GM19239 (cell line): ENCODE measurements at regions not wholly inside any gene's neighbourhood (a gene's known extent, or its start where the extent isn't known, plus 50 kb on each side); places are given as distances from the start of the nearest gene placed in this dataset.
"Not testable (repeated sequence)": the region's sequence is repeated elsewhere in the genome, so short reads cannot be mapped to it uniquely, and the experiment has no call there.

Experiments
- DNase-seq: peaks from one replicate; pipeline ENCODE4 v3.0.0; 2011; ENCODE audit warnings: low spot score; ENCODE audit not compliant: insufficient read length
- FAIRE-seq: peaks from 2 replicates; lab custom pipeline; 2011; peaks lifted over from hg19 to GRCh38; lab: Jason Lieb, UNC

DNA sequence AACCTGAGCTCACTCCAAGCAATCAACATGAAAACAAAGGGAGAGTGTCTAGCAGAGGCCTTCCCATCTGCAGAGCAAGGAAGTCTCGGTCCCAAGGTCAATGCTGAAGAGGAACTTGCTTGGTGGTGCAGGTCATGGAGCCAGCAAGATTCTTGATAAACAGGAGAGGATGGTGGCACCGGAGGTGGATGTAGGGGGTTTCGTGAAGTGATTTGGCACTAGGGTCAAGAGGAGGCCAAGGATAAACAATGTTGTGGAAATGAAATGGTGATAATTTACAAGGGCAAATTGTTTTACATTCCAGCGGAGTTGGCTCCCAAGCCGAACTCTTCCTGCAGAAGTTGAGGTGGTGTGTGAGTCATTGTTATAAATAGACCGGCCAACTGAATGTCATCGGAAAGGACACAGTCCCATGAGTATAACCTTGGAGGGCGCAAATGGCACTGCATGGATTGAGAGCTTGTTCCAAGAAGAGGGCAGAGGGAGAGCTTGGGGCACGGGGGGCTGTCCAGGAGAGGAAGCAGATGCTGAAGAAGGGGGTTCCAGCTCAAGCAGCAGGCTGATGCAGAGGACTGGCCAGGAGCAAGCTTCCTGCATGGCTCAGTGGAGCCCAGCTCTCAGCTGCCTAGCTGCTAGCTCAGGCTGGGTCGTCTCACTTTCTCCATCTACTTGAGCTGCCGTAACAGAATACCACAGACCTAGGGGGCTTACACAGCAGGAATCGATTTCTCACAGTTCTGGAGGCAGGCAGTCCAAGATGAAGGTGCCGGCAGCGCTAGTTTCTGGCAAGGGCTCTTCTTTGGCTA lies 136.6 kb downstream of the COPRS start:
- no peak for DNase-seq
- FAIRE-seq = no peak

DNA sequence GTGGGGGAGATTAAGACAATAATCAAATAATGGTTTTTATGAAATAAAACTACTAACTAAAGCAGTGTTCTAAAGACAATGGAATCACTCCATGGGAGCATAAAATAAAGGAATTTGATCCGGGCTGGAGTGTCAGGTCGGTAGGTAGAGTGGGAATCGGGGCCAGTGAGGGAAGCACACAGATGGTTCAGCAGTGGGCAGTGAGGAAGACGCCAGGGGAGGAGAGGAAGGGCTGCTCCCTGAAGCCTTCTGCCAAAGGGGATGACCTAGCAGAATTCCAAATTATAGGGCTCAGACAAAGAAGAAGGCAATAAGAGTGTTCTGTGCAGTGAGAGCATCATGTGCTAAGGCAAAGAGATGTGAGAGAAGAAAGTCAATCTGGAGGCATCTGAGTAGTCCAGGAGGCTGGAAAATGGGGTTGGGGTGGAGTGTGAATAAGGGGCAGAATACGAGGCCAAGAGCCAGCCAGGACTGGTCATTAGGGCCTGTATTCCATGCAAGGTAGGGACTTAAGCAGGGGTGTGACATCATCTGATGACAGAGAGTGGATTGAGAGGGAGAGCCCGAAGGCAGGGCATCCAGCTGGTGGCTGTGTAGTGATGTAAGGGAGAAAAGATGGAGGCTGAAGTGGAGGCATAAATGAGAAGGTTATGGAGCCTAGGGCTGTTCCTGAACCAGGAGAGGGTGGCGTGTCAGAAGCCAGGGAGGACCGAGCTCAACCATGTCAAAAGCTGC lies 137.6 kb downstream of the COPRS start:
- DNase-seq (no peak), FAIRE-seq (no peak)

DNA sequence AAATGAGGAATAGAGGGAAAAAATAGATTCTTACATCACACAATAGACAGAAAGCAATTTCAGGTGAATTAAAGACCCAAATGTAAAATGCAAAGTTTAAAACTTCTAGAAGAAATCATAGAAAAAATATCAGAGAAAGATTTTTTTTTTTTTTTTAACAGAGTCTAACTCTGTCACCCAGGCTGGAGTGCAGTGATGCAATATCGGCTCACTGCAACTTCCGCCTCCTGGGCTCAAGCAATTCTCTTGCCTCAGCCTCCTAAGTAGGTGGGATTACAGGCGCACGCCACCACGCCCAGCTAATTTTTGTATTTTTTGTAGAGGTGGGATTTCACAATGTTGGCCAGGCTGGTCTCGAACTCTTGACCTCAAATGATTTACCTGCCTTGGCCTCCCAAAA lies 141.8 kb downstream of the COPRS start:
- FAIRE-seq, DNase-seq: not testable (repeated sequence)

DNA sequence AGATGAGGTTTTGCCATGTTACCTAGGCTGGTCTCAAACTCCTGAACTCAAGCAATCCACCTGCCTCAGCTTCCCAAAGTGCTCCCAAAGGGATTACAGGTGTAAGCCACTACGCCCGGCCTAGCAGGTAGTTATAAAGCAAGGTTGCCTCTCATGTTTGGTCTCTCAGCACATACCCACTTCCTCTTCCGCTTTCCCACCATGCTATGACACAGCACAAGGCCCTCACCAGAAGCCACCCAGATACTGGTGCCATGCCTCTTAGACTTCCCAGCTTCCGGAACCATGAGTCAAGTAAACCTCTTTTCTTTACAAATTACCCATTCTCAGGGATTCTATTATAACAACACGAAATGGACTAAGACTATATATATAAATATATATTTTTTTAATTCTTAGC lies 143.6 kb downstream of the COPRS start:
- FAIRE-seq (no peak), DNase-seq (no peak)

DNA sequence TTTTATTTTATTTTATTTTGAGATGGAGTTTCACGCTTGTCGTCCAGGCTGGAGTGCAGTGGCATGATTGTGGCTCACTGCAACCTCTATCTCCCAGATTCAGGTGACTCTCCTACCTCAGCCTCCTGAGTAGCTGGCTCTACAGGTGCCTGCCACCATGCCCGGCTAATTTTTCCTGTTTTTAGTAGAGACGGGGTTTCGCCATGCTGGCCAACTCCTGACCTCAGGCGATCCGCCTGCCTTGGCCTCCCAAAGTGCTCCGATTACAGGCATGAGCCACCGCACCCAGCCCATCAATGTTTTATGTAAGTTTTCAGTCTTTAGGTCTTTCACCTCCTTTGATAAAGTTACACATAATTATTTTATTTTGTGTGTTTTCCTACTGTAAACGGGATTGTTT lies 154.6 kb downstream of the COPRS start:
- DNase-seq (no peak), FAIRE-seq (no peak)

DNA sequence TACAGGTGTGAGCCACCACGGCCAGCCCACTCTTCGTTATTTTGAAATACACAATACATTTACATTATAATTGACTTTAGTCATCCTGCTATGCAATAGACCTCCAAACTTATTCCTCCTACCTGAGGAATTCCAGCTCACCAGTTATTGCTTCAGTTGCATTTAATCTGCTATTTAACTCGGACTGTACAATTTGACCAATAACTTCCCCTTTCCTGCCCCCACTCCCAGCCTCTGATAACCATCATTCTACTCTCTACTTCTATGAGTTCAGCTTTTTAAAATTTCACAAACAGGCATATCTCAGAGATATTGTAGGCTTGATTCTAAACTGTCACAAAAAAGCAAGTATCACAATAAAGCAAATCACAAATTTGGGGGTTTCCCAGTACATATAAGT lies 157.0 kb downstream of the COPRS start:
- no peak for DNase-seq
- no peak for FAIRE-seq

DNA sequence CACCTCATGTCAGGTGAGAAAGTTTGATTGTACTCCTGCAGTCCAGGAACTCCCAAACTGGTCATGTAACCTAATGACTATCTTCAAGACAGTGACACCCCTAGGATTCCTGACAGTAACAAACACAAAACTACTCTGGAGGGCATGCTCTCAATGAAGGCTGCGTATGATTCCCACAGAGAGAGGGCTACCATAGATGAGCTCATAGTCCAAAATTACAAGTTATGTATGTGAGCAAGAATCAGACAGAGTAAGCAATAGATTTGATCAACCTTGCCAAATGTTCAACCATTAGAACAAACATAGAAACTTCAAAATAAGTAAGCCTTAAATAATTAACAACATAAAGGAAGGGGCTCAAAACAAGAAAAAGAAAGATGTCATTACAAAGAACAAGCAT lies 158.1 kb downstream of the COPRS start:
- no peak for FAIRE-seq

DNA sequence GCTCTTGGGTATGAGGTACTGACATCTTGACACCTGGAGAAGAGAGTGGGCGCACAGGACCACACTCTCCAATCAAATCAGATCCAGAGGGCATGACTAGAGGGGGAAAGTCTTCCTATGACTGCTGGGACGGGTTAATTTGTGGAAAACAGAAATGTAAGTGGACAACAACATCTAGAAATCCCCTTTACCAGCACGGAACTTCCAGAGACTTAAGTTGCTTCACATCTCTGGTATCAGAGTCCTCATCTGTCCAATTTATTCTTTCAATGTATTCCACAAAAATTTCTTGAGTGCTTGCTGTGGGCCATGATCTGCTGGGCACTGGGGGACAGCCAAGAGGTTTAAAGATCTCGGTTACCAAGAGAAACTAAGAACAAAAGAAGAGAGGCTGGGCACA lies 159.2 kb downstream of the COPRS start:
- FAIRE-seq (no peak), DNase-seq (no peak)

More for the DNA sequence above, 158.1 kb downstream of the COPRS start:
- no peak for DNase-seq

DNA sequence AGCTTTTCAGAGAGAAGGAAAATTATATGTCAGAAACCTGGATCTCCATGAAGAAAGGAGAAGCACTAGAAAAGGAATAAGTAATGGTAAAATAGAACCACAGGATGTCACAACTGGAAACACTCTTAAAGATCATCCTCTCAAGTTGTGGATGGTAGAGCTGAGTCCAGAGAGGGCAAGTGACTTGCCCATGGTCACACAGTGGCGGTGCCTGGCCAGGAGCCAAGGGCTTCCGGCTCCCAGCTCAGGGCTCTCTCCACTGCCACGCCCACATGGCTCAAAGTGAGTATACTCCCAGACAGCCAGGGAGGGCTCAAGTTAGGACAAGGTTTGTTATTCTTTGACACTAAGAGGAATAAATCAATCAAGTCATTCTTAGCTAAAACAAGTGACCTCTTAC lies 159.8 kb downstream of the COPRS start:
- DNase-seq (no peak), FAIRE-seq (no peak)

DNA sequence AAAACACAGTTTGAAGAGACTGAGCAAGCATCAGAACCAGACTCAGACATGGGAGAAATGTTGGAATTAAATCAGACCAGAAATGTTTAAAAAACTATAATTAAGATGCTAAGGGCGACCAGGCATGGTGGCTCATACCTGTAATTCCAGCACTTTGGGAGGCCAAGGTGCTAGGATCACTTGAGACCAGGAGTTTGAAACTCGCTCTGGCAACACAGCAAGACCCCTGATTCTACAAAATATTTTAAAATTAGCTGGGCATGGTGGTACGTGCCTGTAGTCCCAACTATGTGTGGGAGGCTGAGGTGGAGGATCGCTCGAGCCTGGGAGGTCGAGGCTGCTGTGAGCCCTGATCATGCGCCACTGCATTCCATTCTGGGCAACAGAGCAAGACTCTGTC lies 160.3 kb downstream of the COPRS start:
- FAIRE-seq (no peak), DNase-seq (no peak)

DNA sequence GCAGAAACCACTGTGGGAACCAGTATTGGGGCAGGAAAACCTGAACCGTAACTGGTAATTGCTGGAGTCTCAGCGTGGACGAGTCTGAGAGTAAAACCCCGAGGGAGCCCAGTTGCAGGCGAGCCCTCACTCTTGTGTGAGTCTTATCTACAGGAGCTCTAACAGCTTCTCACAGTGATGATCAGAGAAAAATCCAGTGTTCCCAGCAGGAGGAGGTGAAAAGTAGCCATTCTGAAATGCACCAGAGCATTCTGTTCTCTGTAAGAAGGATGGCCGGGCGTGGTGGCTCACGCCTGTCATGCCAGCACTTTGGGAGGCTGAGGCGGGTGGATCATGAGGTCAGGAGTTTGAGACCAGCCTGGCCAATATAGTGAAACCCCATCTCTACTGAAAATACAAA lies 161.2 kb downstream of the COPRS start:
- DNase-seq = no peak
- FAIRE-seq = no peak

DNA sequence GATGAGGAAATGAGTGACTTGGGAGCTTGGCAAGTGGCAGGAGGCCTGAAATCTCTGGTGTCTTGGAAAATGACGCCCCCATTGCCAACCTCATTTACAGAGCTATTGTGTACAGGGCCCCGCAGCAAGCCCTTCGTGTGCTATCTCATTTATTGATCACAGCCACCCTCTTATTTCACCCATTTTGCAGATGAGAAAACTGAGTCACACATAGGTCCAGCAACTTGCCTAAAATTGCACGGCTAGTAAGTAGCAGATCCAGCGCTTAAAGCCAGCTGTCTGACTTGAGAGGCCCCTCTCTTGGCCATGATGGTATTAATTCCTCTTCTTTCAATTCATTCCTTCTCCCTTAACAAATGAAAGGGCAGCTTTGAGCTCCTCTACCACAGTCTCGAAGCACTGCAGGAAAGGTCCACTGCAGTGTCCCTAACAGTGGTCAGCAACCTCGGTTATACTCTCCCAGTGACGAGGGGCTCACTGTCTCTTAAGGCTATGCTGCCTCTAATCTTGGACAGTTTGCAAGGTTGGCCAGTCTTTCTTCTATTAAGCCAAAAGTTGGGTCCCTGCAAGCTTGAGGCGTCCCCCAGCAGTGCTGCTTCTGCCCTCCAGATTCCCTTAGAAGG lies 162.2 kb downstream of the COPRS start:
- no peak for DNase-seq
- FAIRE-seq = no peak

DNA sequence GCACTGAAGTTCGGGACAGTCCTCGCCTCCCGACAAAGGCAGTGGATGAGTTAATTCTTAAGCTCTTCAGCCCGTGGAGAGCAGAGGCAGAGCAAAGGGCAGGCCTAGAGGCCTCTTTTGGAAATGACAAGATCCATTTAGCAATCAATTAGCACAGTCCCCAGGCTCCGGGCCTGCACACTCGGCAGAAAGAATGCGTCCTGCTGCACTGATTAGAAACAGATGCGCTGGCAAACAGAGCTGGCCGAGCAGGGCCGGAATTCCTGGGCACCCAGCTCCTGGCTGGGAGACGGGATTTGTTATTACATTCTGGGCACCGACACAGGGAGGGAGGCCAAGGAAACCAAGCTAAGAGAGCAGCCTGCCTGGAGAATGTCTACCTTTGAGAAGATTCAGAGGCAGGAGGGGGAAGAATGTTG lies 162.9 kb downstream of the COPRS start:
- no peak for DNase-seq
- no peak for FAIRE-seq

DNA sequence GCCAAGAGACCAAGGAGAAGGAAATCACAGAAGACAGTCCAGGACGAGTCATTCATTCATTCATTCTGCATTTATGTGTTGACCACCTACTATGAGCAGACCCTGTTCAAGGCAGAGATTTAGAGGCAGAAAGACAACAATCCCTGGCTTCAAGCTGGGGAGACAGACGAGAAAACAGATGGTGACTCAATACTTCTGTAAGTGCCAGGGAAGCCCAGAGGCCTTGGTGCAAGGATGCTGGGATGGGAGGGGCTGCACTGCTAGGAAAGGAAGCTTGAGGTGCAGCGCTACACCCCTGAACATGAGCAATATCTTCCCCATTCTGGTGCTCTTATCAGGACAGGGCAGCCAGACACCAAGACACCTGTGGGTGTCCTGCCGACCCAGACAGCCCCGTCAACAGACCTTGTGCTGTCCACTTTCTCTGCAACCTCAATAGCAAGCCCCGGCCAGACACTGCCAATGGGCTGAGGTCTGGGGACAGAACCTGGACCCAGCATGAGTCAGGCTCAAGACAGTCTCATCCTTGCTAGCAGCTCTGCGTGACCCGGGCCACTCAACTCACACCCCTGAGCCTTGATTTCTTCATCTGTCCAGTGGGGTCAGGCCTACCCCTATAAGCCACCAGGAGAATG lies 163.5 kb downstream of the COPRS start:
- FAIRE-seq = no peak
- DNase-seq = no peak

DNA sequence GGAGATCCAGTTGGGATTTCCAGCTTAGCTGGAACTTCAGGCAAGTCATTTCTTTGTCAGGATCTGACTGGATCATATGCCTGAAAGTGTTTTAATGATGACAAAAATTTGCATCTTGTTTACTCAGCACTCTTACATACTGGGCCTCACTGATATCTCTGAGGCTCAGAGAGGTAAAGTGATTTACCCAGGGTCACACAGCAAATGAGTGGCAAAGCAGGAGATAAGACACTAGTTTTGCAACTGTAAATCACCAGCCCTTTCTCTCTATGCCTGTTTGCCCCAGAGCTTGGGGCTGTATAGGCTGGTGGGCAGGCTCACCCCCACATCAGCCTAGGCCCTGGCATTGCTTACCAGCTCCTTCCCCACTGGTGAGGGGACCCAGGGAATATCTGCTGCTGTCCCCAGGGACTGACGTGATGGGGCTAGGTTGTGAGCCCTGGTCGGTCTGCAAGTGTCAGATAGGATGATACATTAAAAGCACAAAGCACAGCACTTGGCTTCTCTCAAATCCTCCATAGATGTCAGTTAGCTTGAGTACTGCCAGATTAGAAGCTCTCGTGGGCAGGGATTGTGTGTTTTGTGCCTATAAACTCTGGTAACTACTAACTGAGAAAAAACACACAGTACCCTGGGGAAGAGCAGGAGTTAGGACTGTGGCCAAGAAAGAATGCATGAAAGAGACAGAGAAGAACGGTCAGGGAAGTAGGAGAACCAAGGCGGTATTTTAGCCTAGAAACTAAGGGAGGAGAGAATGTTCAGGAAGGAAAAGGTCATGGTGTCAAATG lies 165.4 kb downstream of the COPRS start:
- FAIRE-seq (no peak), DNase-seq (no peak)

DNA sequence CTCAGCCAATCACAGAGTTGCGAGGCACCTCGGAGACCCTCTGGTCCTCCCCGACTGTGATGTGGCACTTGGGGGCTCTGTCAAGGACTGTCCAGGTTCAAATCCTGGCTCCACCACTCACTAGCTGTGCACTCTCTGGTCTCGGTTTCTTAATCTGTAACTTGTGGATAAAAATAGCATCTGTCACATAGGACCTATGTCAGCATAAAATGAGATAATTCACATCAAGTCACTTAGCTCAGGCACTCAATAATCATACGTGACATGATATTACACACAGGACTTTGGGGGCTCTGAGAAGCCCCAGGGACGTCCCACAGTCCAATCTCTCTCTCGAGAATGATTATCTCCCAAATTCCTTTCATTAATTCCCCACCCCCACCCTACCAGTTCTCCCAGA lies 166.4 kb downstream of the COPRS start:
- DNase-seq (no peak), FAIRE-seq (no peak)

DNA sequence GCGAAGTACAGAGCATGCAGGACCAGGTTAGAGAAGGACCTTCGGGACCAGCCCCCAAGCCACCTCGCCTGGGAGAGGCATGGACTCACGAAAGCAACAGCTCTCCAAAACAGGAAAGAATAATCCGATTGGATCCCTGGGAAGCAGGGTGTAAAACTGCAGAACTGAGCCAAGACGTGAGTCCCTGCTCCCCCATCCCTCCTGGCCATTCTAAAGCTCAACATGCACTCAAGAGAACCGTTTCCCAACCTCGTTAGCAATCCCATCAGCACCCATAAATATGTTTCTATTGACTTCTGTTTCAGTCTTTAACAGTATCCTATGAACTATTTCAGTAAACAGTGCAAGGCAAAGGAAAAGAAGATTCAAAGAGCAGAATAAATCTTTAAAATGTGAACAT lies 167.0 kb downstream of the COPRS start:
- FAIRE-seq = no peak

DNA sequence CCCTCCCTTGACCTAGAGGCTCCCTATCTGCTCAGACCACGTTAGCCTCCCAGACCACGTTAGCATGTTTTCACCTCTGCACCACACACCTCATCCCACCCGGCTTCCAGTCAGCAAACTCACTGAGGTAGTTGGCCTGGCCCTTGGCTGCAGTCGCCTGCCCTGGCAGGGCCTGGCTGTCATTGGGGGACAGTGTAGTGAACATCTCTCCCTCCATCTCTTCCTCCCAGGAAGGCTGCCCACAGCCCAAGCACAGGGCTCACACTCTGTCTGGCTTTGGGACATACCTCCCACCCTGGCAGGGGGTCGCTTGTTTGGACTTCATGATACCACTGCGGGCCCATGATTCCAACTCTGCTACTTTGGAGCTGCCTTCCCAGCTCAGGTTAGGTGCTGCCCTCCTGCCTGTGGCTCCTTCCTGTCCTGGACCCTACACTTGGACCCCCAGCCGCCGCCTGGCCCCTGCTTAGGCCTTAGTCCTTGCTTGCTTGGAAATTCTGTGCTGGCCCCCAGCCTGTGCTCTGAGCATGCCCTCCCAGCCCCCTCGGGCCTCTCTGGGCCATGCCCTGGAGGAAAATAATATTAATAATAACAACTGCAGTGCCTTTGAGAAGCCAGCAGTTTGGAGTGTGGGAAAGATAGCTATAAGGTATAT lies 167.7 kb downstream of the COPRS start:
- DNase-seq = no peak
- no peak for FAIRE-seq

More for the DNA sequence above, 167.0 kb downstream of the COPRS start:
- no peak for DNase-seq

DNA sequence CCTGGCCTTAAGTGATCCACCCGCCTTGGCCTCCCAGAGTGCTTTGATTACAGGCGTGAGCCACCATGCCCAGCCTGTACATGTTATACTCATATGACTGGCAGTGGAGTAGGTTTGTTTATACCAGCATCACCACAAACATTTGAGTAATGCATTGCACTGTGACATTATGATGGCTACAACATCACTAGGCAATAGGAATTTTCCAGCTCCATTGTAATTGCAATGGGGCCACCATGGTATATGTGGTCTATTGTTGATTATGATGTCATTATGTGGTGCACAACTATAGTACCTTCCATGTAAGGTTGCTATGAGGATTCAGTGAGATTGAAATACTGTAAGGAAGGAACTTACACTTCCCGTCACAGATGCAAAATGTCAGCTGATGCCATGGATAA lies 168.9 kb downstream of the COPRS start:
- FAIRE-seq = no peak

DNA sequence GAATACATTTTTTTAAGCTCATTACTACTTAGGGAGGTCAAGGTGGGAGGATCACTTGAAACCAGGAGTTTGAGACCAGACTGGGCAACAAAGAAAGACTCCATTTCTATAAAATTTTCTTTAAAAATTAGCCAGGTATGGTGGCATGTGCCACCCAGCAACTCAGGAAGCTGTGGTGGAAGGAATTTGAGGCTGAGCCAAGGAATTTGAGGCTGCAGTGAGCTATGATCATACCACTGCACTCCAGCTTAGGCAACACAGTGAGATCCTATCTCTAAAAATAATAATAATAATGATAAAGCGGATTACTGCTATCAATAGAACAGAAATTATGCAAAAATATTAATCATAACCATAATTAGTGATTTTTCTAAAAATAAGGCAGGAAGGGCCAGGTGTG lies 170.3 kb downstream of the COPRS start:
- FAIRE-seq (no peak), DNase-seq (no peak)

More for the DNA sequence above, 168.9 kb downstream of the COPRS start:
- DNase-seq = no peak
